SJSA1 (cell line): ENCODE measurements at regions not wholly inside any gene's neighbourhood (a gene's known extent, or its start where the extent isn't known, plus 50 kb on each side); places are given as distances from the start of the nearest gene placed in this dataset.

ENCODE experiments used
- DNase-seq, 2 experiments: peaks; one replicate each; pipeline ENCODE4 v3.0.0-alpha.2; 2015 to 2020; ENCODE audit warnings: low spot score in 2 of 2, low read depth in 1 of 2
- H3K27ac ChIP-seq: fragments of 250-450 bp; sonication (Bioruptor Pico); 2 replicates; pipeline ENCODE4 v1.5.1; 2020; ENCODE audit warnings: mild to moderate bottlenecking, moderate library complexity
- H3K27me3 ChIP-seq: fragments of 250-450 bp; sonication (Bioruptor Pico); replicated peaks from 2 replicates; pipeline ENCODE4 v1.5.1; 2020; ENCODE audit warnings: mild to moderate bottlenecking, moderate library complexity
- H3K36me3 ChIP-seq: fragments of 250-450 bp; sonication (Bioruptor Pico); 2 replicates; pipeline ENCODE4 v1.5.1; 2020; ENCODE audit warnings: mild to moderate bottlenecking
- H3K4me1 ChIP-seq: fragments of 250-450 bp; sonication (Bioruptor Pico); replicated peaks from 2 replicates; pipeline ENCODE4 v1.6.1; 2021; ENCODE audit warnings: mild to moderate bottlenecking
- H3K4me3 ChIP-seq: fragments of 250-450 bp; sonication (Bioruptor Pico); 2 replicates; pipeline ENCODE4 v1.5.1; 2020; ENCODE audit warnings: mild to moderate bottlenecking
- H3K9me3 ChIP-seq: fragments of 250-450 bp; sonication (Bioruptor Pico); replicated peaks from 2 replicates; pipeline ENCODE4 v1.5.1; 2020; ENCODE audit warnings: mild to moderate bottlenecking

DNA sequence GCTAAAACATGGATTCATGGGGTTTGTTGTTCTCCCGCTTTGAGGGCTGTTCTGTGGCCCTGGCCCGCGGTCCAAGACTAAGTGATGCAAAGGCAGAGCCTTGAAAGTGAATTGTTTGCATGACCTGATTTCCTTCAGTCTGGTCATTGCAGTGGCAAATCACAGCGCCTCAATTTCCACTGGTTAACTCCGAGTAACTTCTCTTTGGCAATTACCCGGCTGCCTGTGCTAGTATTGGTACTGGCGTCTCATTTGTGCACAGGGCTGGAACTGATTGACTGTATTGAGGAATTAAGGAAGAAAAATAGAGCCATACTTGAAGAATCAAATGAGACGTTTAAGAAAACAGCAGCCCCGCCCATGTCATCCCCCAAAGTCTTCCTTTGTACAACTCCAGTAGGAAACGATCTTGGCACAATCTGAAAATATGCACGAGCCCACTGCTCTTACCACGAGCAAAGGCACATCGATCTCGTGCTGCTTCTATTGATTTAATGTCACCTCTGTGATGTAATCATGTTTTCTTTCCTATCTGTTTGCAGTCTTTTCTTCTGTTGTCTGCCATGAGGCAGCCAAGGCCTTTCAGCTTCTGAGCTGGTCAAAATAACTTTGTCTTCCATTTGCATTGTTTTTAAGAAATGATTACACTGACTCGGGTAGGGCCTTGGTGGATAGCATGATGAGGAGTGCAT, 60.6 kb upstream of the SHH start:
- DNase-seq, result peak in 1 of 2 experiments; percentile 16
- no peaks in the 10 kb centered on the region for H3K4me1 ChIP-seq
- no peaks in the 10 kb centered on the region for H3K9me3 ChIP-seq

DNA sequence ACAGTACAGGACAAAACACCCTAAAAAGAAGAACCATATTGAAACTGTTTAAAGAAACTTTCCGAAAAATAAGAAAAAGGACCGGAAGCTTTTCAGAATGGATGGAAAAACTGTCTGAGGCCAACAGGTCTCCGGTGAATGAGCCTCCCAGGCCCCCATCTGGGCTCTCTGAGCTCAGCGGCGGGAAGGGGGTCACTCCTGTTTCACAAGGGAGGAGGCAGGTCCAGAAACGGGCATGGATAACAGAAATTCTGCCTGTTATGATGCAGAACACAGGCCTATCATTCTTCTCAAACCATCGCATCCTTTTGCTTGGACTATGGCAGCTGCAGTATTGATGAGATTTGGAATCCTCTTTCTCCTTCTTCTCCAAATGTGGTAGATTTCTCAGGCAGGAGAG, 58.9 kb upstream of the SHH start:
- H3K4me1 ChIP-seq, result no peaks in the 10 kb centered on the region
- no peaks in the 10 kb centered on the region for H3K9me3 ChIP-seq
- no peaks in the 10 kb centered on the region for H3K36me3 ChIP-seq
- H3K27ac ChIP-seq, result no peak overlapping the region
- DNase-seq, result peak in 1 of 2 experiments; percentile 26
- no peak overlapping the region for H3K4me3 ChIP-seq
- peaks cover 17% of the 10 kb centered on the region for H3K27me3 ChIP-seq

More for the DNA sequence above, 60.6 kb upstream of the SHH start:
- no peak overlapping the region for H3K4me3 ChIP-seq
- H3K27me3 ChIP-seq, result peaks cover 13% of the 10 kb centered on the region
- no peaks in the 10 kb centered on the region for H3K36me3 ChIP-seq
- no peak overlapping the region for H3K27ac ChIP-seq

GRCh38 chr7:155870334-155871180, 58.3 kb upstream of the SHH start:
- no peaks in the 10 kb centered on the region for H3K4me1 ChIP-seq
- H3K9me3 ChIP-seq, result no peaks in the 10 kb centered on the region
- H3K36me3 ChIP-seq, result no peaks in the 10 kb centered on the region
- no peak overlapping the region for H3K27ac ChIP-seq
- H3K4me3 ChIP-seq, result no peak overlapping the region
- H3K27me3 ChIP-seq, result peaks cover 17% of the 10 kb centered on the region
- peak in 1 of 2 experiments; percentile 30 for DNase-seq

- DNase-seq, result peak in 1 of 2 experiments; percentile 24
- no peaks in the 10 kb centered on the region for H3K36me3 ChIP-seq
- H3K27ac ChIP-seq, result no peak overlapping the region
- H3K4me3 ChIP-seq, result no peak overlapping the region
- no peaks in the 10 kb centered on the region for H3K4me1 ChIP-seq
- peaks cover 12% of the 10 kb centered on the region for H3K27me3 ChIP-seq
- H3K9me3 ChIP-seq, result no peaks in the 10 kb centered on the region
Measured at GRCh38 chr7:155869784-155870076, 57.5 kb upstream of the SHH start.

DNA sequence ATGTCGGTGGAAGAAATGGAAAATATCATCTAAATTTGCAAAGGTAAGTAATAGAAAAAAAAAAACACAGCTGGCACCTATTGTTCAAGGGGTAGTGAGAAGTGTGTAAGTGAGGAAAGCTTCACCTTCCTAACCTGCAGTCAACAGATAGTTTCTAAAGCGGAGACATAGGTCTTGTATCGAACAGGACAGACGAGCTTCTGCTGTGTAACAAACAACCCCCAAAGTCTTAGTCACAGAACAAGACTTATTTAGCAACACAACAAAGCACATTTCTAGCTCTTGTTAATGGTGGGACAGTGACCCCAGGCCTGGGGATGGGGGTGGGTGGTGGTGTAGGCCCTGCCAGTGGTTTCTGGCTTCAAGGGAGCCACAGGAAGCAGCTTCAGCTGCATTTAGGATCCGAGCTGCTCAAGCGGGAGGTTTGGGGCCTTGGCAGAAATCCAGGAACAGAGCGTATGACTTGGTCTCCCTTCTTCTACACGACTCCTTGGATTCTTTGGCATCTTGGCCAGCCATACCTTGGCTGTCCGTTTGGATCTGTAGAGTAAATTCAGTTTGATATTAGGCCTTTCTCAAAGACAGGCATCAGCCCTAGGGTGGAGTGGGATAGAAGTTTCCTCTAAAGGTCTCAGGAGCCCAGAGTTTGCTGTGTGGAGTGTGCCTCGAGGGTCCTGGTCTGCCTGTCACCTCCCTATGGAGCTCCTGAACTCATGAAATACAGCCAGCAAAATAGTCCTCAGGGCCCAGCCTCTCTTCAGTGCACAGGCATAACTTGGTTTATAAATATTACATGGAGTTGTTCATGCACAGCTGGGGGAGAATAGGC, 56.9 kb upstream of the SHH start:
- DNase-seq, result peak in 1 of 2 experiments; percentile 32
- Histone ChIP-seq H3K4me1 (no peaks in the 10 kb centered on the region), H3K9me3 (no peaks in the 10 kb centered on the region), H3K36me3 (no peaks in the 10 kb centered on the region), H3K27me3 (peaks cover 12% of the 10 kb centered on the region), H3K27ac (no peak overlapping the region), H3K4me3 (no peak overlapping the region)

GRCh38 chr7:155867734-155868400, 55.6 kb upstream of the SHH start:
- Histone ChIP-seq H3K27ac (no peak overlapping the region), H3K27me3 (peaks cover 8% of the 10 kb centered on the region), H3K9me3 (no peaks in the 10 kb centered on the region), H3K36me3 (no peaks in the 10 kb centered on the region), H3K4me3 (no peak overlapping the region), H3K4me1 (no peaks in the 10 kb centered on the region)
- DNase-seq, result peak in 1 of 2 experiments; percentile 8

DNA sequence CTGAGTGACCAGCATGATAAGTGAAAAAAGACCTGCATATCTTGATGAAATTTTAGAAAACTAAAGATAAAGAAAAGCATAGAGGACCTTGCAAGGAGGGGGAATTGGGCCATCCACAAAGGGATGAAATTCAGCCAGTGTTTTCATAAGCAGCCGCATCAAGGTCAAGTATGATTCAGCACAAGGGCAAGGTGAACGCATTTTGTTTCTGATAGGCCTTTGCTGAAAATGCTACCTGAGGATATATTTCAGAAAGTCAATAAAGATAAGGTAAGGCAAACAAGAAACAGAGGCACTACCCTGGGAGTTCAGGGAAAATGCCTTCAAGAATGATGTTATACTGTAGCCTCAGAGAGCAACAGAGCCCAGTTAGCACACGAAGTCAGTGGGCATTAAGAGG, 55.0 kb upstream of the SHH start:
- Histone ChIP-seq H3K27ac (no peak overlapping the region), H3K36me3 (no peaks in the 10 kb centered on the region), H3K4me3 (no peak overlapping the region), H3K27me3 (peaks cover 4% of the 10 kb centered on the region), H3K9me3 (no peaks in the 10 kb centered on the region), H3K4me1 (no peaks in the 10 kb centered on the region)
- DNase-seq, result no peak

DNA sequence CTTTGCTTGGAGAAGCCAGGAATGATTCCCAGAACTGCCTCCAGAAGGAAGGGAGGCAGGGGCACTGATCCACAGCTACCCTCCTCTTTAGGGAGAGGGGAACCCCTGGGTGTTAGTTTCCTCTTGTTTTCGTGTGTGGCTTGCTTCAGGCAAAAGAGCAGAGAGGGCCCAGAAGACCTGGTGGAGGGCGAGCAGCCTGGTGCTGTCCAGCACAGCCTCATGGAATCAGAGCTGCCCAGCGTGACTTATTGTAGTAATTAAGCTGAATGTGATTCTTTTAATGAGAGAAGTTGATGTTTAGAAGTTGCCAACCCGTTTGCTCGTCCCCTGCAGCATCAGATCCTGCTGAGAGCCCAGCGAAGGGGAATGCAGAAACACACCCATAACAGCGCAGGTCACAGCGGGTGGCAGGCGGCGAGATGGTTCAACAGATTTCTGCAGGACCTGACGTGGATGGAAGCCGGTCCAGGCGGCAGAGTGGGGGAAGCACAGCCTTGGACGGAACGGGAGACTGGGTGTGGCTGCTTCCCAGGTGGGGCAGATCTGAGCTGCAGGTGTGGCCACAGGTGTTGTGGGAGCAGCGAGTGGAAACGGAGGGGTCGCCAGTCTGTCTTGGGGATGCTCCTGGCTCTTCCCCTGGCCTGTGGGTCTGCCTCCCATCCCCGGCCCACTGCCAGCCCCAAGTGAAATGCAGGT, 53.7 kb upstream of the SHH start:
- Histone ChIP-seq H3K27ac (no peak overlapping the region), H3K27me3 (peaks cover 7% of the 10 kb centered on the region), H3K4me3 (no peak overlapping the region), H3K4me1 (no peaks in the 10 kb centered on the region), H3K36me3 (no peaks in the 10 kb centered on the region), H3K9me3 (no peaks in the 10 kb centered on the region)
- DNase-seq, result peak in 1 of 2 experiments; percentile 28

DNA sequence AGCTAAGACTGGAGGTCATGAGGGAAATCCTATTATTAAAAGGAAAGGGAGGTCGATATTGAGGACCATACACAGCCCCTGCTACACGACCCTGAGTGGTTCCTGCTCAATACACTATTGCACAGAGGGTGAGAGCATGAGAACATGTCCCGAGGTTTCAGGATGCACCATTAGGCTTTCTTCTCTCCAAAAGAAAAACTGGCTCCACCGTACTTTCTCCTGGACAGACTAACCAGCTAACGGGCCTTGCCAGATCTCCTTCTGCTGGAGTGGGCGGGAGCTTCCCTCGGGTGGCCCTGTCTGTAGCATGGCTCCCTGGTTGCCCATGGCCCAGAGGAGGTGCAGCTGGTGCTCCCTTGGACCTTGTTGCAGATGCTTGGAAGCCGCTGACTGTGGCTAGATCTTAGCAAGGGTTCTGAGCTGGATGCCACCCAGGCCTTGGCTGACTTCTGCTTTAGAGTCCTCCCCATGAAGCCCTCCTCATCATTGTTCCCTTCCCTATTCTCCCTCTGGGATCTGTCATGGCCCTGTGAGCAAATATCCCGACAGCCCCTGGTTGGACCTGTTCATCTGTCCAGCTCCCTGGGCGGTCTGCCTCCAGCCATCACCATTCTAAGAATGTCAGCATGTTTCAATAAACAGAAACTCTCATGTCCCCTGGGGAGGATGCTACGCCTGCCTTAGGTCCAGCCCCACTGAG, 52.9 kb upstream of the SHH start:
- H3K27me3 ChIP-seq, result peaks cover 7% of the 10 kb centered on the region
- DNase-seq, result peak in 1 of 2 experiments; percentile 27
- no peak overlapping the region for H3K27ac ChIP-seq
- no peak overlapping the region for H3K4me3 ChIP-seq
- no peaks in the 10 kb centered on the region for H3K9me3 ChIP-seq
- no peaks in the 10 kb centered on the region for H3K36me3 ChIP-seq
- no peaks in the 10 kb centered on the region for H3K4me1 ChIP-seq

DNA sequence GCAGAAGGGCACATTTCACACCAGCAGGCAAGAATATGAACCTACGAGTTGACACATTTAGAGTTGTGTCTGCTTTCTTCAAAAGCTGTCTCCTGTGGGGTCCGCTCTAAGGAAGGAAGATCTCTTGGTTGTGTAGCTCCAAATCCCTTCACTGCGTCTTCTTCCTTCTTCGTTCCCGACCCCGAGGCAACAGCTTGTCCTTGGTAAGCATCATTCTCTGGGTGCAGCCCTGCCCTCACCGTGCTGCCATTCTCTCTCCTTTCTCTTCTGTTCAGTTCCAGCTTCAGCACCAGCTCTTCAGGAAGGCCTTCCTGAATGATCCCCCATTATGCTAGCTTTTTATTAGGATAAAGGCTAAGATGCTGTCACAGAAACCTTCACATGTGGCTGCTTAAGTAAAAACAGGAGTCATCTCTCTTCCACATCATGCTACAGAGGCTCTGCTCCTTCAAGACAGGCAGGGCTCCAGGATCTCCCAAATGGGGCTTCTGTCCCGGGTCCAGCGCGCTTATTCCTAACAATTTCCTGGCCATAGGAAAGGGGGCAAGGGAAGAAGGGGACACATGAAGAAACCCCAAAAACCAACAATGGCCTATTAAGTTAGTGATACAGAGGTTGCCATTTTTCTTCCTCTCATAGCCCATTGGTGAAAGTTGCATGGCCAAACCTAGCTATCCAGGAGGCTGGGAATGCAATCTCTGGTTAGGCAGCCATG, 52.2 kb upstream of the SHH start:
- Histone ChIP-seq H3K9me3 (no peaks in the 10 kb centered on the region), H3K36me3 (no peaks in the 10 kb centered on the region), H3K27me3 (peaks cover 7% of the 10 kb centered on the region), H3K27ac (no peak overlapping the region), H3K4me3 (no peak overlapping the region), H3K4me1 (no peaks in the 10 kb centered on the region)
- DNase-seq, result peak in 1 of 2 experiments; percentile 12

GRCh38 chr7:155863721-155864151, 51.5 kb upstream of the SHH start:
- Histone ChIP-seq H3K27me3 (peaks cover 7% of the 10 kb centered on the region), H3K36me3 (no peaks in the 10 kb centered on the region), H3K9me3 (no peaks in the 10 kb centered on the region), H3K27ac (no peak overlapping the region), H3K4me1 (no peaks in the 10 kb centered on the region), H3K4me3 (no peak overlapping the region)
- no peak for DNase-seq
